GM21528 (cell line): ENCODE measurements at regions not wholly inside any gene's neighbourhood (a gene's known extent, or its start where the extent isn't known, plus 50 kb on each side); places are given as distances from the start of the nearest gene placed in this dataset.

Source experiments
- ATAC-seq: cut with Tn5 transposase; IDR thresholded peaks from one replicate; pipeline ENCODE4 v1.9.1; 2021; ENCODE audit warnings: mild to moderate bottlenecking, moderate library complexity; ENCODE audit not compliant: unreplicated experiment, low FRiP score

DNA sequence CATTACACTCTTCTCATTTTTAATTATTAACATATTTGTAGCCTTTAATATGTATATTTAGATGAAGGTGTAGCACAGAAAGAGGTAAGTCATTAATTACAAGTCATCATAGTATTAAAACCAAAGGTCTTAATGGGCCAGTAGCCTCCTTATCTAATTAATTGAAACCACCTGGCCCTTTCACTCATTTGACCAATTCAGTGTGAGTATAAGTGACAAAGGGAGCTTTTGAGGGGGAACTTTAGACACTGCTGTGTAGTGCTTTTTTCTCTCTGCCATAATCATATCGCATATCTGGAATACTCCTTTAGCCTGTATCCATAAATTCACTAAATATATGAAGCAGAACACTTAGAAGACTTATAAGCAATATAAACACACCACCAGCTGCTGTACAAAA, 562.9 kb upstream of the POT1 start:
- ATAC-seq, result no peak

DNA sequence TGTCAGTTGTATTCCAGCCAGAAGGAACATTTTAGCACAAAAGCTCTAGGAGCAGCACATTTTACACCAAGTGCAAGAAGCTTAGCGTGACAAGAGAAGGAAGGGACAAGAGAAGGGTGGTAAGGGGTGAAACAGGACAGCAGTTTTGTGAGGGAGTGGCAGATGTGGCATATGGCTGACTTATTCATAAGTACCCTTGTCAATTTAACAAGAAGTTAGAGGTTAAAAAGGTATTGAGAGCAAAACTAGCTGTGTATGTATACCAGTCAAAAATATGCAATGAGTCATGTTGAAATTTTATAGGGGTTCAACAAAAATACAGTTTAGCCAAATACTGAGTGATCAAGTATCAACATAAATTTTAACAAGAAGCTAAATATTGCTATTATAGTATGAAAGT, 561.5 kb upstream of the POT1 start:
- no peak for ATAC-seq

GRCh38 chr7:125490167-125490566, 560.5 kb upstream of the POT1 start:
- ATAC-seq, result no peak

DNA sequence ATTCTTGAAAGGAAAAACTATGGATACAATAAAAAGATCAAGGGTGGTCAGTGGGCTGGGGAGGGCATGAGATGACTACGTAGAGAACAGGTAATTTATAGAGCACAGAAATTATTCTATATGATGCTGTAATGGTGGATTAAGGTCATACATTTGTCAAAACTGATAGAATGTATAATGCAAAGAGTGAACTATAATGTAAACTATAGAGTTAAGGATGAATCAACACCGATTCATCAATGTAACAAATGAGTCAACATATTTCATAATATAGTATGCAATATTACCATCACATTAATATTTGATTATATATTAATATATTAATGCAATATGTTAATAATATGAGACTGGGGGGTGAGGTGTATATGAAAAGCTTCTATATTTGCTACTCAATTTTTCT, 555.6 kb upstream of the POT1 start:
- no peak for ATAC-seq

- ATAC-seq, result no peak
Observed at GRCh38 chr7:125484755-125485154, 555.1 kb upstream of the POT1 start.

DNA sequence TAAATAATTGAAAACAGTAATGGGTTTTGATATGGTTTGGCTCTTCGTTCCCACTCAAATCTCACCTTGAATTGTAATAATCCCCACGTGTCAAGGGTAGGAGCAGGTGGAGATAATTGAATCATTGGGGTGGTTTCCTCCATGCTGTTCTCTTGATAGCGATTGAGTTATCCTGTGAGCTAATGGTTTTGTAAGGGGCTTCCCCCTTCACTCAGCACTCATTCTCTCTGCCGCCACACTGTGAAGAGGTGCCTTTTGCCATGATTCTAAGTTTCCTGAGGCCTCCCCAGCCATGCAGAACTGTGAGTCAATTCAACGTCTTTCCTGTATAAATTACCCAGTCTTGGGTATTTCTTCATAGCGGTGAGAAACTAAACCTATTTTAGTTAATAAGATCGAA, 551.7 kb upstream of the POT1 start:
- ATAC-seq, result no peak

GRCh38 chr7:125480762-125481161, 551.1 kb upstream of the POT1 start:
- ATAC-seq, result no peak

DNA sequence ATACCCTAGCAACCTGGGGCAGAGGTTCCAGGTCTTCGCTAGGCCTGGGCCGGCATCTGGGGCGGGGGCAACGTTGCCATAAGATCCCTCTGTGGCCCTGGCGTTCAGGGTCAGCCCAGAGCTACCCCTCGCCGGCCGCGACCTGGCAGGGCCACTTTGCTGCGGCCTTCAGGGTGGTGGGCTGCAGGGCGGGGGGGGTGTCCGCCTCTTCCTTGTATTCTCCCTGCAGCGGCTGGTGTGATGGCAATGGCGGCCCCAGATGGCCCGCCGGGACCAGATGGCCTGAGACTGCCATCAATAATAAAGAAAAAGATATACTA, 539.2 kb upstream of the POT1 start:
- ATAC-seq, result no peak

GRCh38 chr7:125467996-125468854, 538.6 kb upstream of the POT1 start:
- ATAC-seq, result no peak

GRCh38 chr7:125465527-125465926, 535.9 kb upstream of the POT1 start:
- ATAC-seq, result no peak

DNA sequence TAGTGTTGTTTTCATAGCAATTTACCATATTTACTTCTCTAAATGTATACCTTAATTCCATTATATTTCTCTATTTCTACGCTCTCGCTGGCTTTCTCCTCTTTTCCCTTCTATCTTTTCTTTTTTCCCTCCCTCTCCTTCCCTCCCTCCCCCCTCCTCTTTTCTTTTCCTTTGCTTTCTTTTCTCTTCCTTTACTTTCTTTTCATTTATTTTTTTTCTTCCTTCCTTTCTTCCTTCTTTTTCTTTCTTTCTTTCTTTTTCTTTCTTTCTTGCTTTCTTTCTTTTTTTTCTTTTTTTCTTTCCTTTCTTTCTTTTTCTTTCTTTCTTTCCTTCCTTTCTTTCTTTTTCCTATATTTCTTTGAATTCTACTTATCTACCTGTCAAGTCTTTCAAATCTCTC, 533.0 kb upstream of the POT1 start:
- no peak for ATAC-seq

- no peak for ATAC-seq
Observed at GRCh38 chr7:125459038-125459437, 529.4 kb upstream of the POT1 start.

- ATAC-seq, result no peak
Observed at GRCh38 chr7:125450749-125451148, 521.1 kb upstream of the POT1 start.

DNA sequence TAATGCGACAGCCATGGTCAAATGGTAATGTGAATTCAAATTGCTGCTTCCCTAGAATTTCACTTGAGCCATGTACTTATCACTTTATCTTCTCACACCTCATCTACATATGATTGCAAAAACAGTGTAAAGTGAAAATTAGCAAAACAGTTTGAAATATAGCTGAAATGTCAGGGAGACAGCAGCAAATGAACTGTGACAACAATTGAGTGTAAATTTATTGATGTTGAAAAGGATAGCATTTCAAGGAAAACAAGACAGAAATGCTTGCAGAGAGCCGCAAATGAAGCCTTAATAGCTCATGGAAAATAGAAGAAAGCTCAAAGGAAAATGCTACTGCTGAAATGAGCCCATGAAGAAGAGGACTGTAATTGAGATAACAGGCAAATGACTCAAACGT, 516.2 kb upstream of the POT1 start:
- no peak for ATAC-seq

GRCh38 chr7:125444864-125445263, 515.2 kb upstream of the POT1 start:
- no peak for ATAC-seq

DNA sequence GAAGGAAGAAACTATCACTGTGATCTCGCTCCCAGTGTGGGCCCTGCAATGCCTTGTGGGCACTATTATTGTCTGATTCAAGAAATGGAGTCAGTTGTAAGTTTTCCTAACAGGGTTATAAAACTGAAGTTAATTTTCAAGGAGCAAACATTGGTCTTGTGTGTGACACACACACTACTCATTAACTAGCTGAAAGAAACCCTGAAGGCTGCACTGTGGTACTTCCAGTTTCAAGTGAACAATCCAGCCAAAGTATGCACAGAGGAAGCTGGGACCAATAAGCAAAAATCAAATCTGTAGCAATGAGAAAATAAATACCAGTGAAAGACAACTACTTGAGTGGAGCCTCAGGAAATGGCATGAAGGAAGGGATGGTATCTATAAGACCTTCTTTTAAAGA, 506.6 kb upstream of the POT1 start:
- no peak for ATAC-seq

DNA sequence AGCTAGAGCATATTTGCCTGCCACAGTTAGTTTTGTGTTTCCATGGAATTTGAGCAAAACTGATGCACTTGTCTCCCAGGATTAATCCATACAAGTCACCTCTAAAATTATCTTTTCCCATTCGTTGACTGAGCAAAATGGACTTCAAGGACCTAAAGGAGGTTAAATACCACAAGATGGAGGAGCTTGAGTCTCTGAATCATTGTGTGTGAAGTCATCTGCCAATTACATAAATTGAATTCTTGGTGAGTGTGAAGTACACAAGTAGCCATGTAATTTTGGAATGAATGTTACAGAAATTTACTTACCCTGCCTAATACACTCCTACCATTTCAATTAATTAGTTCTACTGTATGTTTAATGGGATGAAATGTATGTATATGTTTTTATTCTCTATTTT, 501.7 kb upstream of the POT1 start:
- ATAC-seq, result no peak

GRCh38 chr7:125430013-125430412, 500.4 kb upstream of the POT1 start:
- no peak for ATAC-seq

- no peak for ATAC-seq
Observed at GRCh38 chr7:125427676-125428075, 498.1 kb upstream of the POT1 start.

DNA sequence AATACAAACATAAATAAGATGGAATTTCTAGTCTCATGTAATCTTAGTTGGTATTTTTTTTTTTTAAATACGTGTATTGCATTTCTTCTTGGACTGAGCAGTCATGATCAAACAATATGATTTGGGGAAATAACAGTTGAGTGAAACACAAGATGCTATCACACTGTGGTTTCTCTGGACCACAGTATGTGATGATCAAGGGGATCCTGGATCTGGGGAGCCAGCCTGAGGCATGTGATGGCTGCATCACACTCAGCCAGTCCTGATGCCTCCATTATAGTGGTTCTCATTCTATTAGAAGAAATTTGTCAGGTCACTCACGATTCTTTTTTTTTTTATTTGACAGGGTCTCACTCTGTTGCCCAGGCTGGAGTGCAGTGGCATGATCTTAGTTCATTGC, 495.9 kb upstream of the POT1 start:
- ATAC-seq, result no peak

- no peak for ATAC-seq
Observed at GRCh38 chr7:125424721-125425120, 495.1 kb upstream of the POT1 start.

DNA sequence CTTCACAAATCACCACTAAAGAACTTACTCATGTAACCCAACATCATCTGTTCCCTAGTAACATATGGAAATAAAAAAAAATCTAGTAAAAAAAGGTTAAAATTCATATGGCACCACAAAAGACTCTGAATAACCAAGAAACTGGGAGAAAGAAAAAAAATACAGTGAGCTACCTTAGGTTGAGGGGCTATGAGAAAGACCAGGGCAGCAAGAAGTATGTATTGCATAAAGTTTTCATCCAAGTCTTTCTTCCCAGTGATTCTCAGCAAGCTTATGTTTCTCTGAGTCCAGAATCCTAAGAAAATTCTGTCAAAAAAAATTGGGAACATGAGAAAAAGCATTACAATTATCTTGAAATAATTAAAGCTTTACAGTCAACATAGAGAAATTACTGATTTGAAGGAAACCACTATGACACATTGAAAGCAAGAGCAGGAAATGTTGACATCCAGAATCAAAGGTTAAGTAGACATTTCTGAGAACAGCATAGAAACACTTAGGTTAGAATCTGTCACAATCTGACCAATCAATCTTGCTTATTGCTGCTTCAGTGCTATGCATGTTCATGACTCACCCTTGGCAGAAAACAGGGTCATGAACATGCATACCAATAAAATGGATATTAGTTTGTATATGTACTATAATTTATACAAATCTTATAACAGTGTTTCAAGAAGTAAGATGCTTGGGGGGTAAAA, 494.0 kb upstream of the POT1 start:
- no peak for ATAC-seq
